Caco-2 (cell line): ENCODE measurements at regions not wholly inside any gene's neighbourhood (a gene's known extent, or its start where the extent isn't known, plus 50 kb on each side); places are given as distances from the start of the nearest gene placed in this dataset.

Experiments
- BruUV-seq: library from RNA; stranded (reverse); fragments of 400-500 nt; replicated peaks from 2 replicates; lab custom pipeline; 2021; lab: Mats Ljungman, UMichigan
- CTCF ChIA-PET: fragments of 300-600 bp; sonication (Branson Sonifier 250); formaldehyde crosslinking; loops from one replicate; lab custom pipeline; 2022; ENCODE audit warnings: antibody characterized with exemption; lab: Charles Lee
- POLR2A ChIA-PET: fragments of 300-600 bp; sonication (Branson Sonifier 250); formaldehyde crosslinking; loops from one replicate; lab custom pipeline; 2022; ENCODE audit warnings: antibody characterized with exemption; lab: Charles Lee
- DNase-seq, 2 experiments: peaks; one replicate each; pipeline versions ENCODE4 v3.0.0 to v3.0.0-alpha.2; 2020 to 2022
- H3K27me3 ChIP-seq: replicated peaks from 2 replicates; pipeline ENCODE4 v1.6.0; 2011; ENCODE audit warnings: low read length; ENCODE audit not compliant: control insufficient read depth, insufficient read depth
- H3K36me3 ChIP-seq: 2 replicates; pipeline ENCODE4 v1.5.1; 2011; ENCODE audit warnings: low read length; ENCODE audit not compliant: control insufficient read depth, insufficient read depth
- H3K4me1 ChIP-seq: fragments of 250-450 bp; sonication (Bioruptor Pico); 2 replicates; pipeline ENCODE4 v1.5.1; 2020; ENCODE audit warnings: mild to moderate bottlenecking
- H3K4me3 ChIP-seq: 2 replicates; pipeline ENCODE4 v1.5.1; 2011; ENCODE audit warnings: low read depth, mild to moderate bottlenecking, control low read depth, low read length
- H3K9me3 ChIP-seq: fragments of 250-450 bp; sonication (Bioruptor Pico); 2 replicates; pipeline ENCODE4 v1.5.1; 2020; ENCODE audit warnings: mild to moderate bottlenecking, moderate library complexity
- H3K27ac Mint-ChIP-seq: one replicate; pipeline ENCODE4 v1.8.0; 2022; ENCODE audit warnings: mixed read lengths; ENCODE audit not compliant: unreplicated experiment
- H3K27me3 Mint-ChIP-seq: one replicate; pipeline ENCODE4 v1.8.0; 2022; ENCODE audit warnings: mixed read lengths; ENCODE audit not compliant: insufficient read depth, unreplicated experiment
- H3K36me3 Mint-ChIP-seq: one replicate; pipeline ENCODE4 v1.8.0; 2022; ENCODE audit warnings: mild to moderate bottlenecking, mixed read lengths; ENCODE audit not compliant: insufficient read depth, unreplicated experiment
- H3K4me1 Mint-ChIP-seq: one replicate; pipeline ENCODE4 v1.8.0; 2022; ENCODE audit warnings: low read depth, mixed read lengths; ENCODE audit not compliant: unreplicated experiment
- H3K4me3 Mint-ChIP-seq: one replicate; pipeline ENCODE4 v1.8.0; 2022; ENCODE audit warnings: mild to moderate bottlenecking, moderate library complexity, mixed read lengths; ENCODE audit not compliant: unreplicated experiment
- H3K9me3 Mint-ChIP-seq: one replicate; pipeline ENCODE4 v1.8.0; 2022; ENCODE audit warnings: mixed read lengths; ENCODE audit not compliant: unreplicated experiment
- CTCF ChIP-seq, 2 experiments: fragments of 200-600 bp in 1 of 2; IDR thresholded peaks; 1 replicate in 1 of 2; 2 replicates in 1 of 2; pipeline versions ENCODE4 v1.5.1 to v1.8.0; 2011 to 2022; ENCODE audit warnings: antibody characterized with exemption in 1 of 2, control low read depth in 1 of 2, inconsistent platforms in 1 of 2, low read depth in 1 of 2, low read length in 1 of 2, mild to moderate bottlenecking in 1 of 2, moderate library complexity in 1 of 2; ENCODE audit not compliant: insufficient read depth in 1 of 2, severe bottlenecking in 1 of 2, unreplicated experiment in 1 of 2
- intact Hi-C: fragments of 100-400 bp; cut with micrococcal nuclease; formaldehyde crosslinking; loops from one replicate; pipeline ENCODE4 v1.10.0; 2022; ENCODE audit not compliant: unreplicated experiment

GRCh38 chr10:62511238-62511637 is 137.1 kb downstream of the ZNF365 start:
- Histone ChIP-seq H3K4me1 (peaks cover 9% of the 10 kb centered on the region), H3K36me3 (no peaks in the 10 kb centered on the region), H3K4me3 (no peak overlapping the region), H3K27me3 (no peaks in the 10 kb centered on the region), H3K9me3 (no peaks in the 10 kb centered on the region)
- Mint-ChIP-seq H3K36me3 (no peaks in the 10 kb centered on the region), H3K27me3 (peaks cover 3% of the 10 kb centered on the region), H3K9me3 (no peaks in the 10 kb centered on the region), H3K4me1 (peaks cover 8% of the 10 kb centered on the region), H3K27ac (no peak overlapping the region), H3K4me3 (no peak overlapping the region)
- no peak for TF ChIP-seq CTCF (IDR thresholded peaks at IDR 0.05; ENCODE audit: insufficient read depth in 1 of 2, low read depth in 1 of 2, low read length in 1 of 2, severe bottlenecking in 1 of 2, unreplicated experiment in 1 of 2)
- intact Hi-C loops: no loop called here
- POLR2A ChIA-PET: no interaction called here
- no peak for DNase-seq
- CTCF ChIA-PET: no interaction called here
- no TSS peak for BruUV-seq

- intact Hi-C loops: no loop called here
- H3K36me3 Mint-ChIP-seq: no peaks in the 10 kb centered on the region
These were observed 137.5 kb downstream of the ZNF365 start for GRCh38 chr10:62511656-62512055.

DNA sequence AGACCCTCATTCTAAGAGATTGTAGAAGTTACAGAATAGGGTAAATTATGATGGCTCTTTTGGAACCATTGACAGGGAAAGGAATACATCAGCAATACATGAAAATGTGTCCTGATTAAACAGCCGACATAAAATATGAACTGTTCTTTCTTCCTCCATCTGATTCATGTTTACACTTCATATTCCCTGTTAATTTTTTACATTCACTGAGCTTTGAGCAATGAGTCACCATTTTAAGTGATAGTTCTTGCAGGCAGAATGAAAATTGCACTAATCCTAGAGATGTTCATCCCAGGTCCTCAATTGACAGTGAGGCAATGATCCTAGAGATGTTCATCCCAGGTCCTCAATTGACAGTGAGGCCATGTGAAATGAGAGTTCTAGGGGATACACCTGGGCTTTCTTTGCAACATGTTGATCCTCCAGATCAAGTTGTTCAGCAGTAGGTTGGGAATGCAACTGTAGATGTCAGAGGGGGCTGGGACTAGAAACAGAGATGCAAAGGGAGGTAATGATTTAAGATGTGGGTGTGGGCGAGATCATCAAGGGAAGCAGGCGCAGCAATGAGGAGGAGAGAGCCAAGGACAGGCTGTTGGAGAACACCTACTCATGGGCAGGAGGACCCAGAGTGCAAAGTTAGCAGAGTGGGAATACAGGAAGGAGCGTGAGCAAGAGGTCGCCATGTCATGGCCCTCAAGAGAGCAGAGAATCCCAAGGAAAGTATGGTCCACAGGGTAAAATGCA is 138.7 kb downstream of the ZNF365 start:
- Histone ChIP-seq H3K36me3 (no peaks in the 10 kb centered on the region), H3K4me3 (no peak overlapping the region), H3K4me1 (peaks cover 9% of the 10 kb centered on the region), H3K27me3 (no peaks in the 10 kb centered on the region), H3K9me3 (no peaks in the 10 kb centered on the region)
- no peak for DNase-seq
- intact Hi-C loops: no loop called here
- TF ChIP-seq CTCF (IDR thresholded peaks at IDR 0.05; ENCODE audit: insufficient read depth in 1 of 2, low read depth in 1 of 2, low read length in 1 of 2, severe bottlenecking in 1 of 2, unreplicated experiment in 1 of 2): no peak
- Mint-ChIP-seq H3K27ac (no peak overlapping the region), H3K4me1 (peaks cover 8% of the 10 kb centered on the region), H3K36me3 (no peaks in the 10 kb centered on the region), H3K9me3 (no peaks in the 10 kb centered on the region), H3K27me3 (peaks cover 7% of the 10 kb centered on the region), H3K4me3 (no peak overlapping the region)
- no TSS peak for BruUV-seq
- ChIA-PET POLR2A (no interaction called here), CTCF (no interaction called here)

More at GRCh38 chr10:62511656-62512055, 137.5 kb downstream of the ZNF365 start:
- H3K27me3 Mint-ChIP-seq: peaks cover 5% of the 10 kb centered on the region
- H3K4me1 Mint-ChIP-seq: peaks cover 8% of the 10 kb centered on the region
- no peak for DNase-seq
- no peaks in the 10 kb centered on the region for H3K9me3 Mint-ChIP-seq
- Histone ChIP-seq H3K27me3 (no peaks in the 10 kb centered on the region), H3K36me3 (no peaks in the 10 kb centered on the region), H3K9me3 (no peaks in the 10 kb centered on the region), H3K4me3 (no peak overlapping the region), H3K4me1 (peaks cover 9% of the 10 kb centered on the region)
- no peak overlapping the region for H3K4me3 Mint-ChIP-seq
- POLR2A ChIA-PET: no interaction called here
- BruUV-seq: no TSS peak
- CTCF ChIA-PET: no interaction called here
- TF ChIP-seq CTCF (IDR thresholded peaks at IDR 0.05; ENCODE audit: insufficient read depth in 1 of 2, low read depth in 1 of 2, low read length in 1 of 2, severe bottlenecking in 1 of 2, unreplicated experiment in 1 of 2): no peak
- no peak overlapping the region for H3K27ac Mint-ChIP-seq
